H1 (cell line): ENCODE measurements at regions not wholly inside any gene's neighbourhood (a gene's known extent, or its start where the extent isn't known, plus 50 kb on each side); places are given as distances from the start of the nearest gene placed in this dataset.

Experiments
- BACH1 ChIP-seq: IDR thresholded peaks from 2 replicates; pipeline ENCODE4 v1.6.1; 2012; ENCODE audit warnings: low read length, improper control_type of control experiment
- HDAC6 ChIP-seq: IDR thresholded peaks from one replicate; pipeline ENCODE4 v1.7.1; 2012; ENCODE audit warnings: low read depth, mild to moderate bottlenecking, inconsistent platforms, low read length, moderate library complexity
- NRF1 ChIP-seq: IDR thresholded peaks from 2 replicates; pipeline ENCODE4 v1.6.1; 2011; ENCODE audit warnings: mild to moderate bottlenecking, low read depth, low read length, improper control_type of control experiment
- POLR2A ChIP-seq, 2 experiments: IDR thresholded peaks; 1 replicate in 1 of 2; 2 replicates in 1 of 2; pipeline ENCODE4 v1.6.1; 2011; ENCODE audit warnings: low read depth in 2 of 2, low read length in 2 of 2, mild to moderate bottlenecking in 2 of 2; ENCODE audit errors: control extremely low read depth in 1 of 2
- RBBP5 ChIP-seq: IDR thresholded peaks from 2 replicates; pipeline ENCODE4 v1.7.1; 2012; ENCODE audit warnings: low read depth, mild to moderate bottlenecking, inconsistent platforms, low read length, moderate library complexity, borderline replicate concordance
- RFX5 ChIP-seq: IDR thresholded peaks from 2 replicates; pipeline ENCODE4 v1.6.1; 2011; ENCODE audit warnings: low read depth, low read length, improper control_type of control experiment, borderline replicate concordance
- TBP ChIP-seq: IDR thresholded peaks from 2 replicates; pipeline ENCODE4 v1.6.1; 2011; ENCODE audit warnings: low read depth, low read length, improper control_type of control experiment
- TF ChIP-seq, protein P1 (sequence below): IDR thresholded peaks from 2 replicates; pipeline ENCODE4 v1.6.1; 2012; ENCODE audit warnings: inconsistent platforms

- TF ChIP-seq HDAC6 (no peak), POLR2A (IDR thresholded peaks at IDR 0.05; ENCODE audit: control extremely low read depth in 1 of 2, low read depth in 2 of 2, low read length in 2 of 2) (no peak), BACH1 (no peak), NRF1 (no peak), RBBP5 (no peak), RFX5 (no peak), TBP (no peak)
- TF ChIP-seq, protein P1, sequence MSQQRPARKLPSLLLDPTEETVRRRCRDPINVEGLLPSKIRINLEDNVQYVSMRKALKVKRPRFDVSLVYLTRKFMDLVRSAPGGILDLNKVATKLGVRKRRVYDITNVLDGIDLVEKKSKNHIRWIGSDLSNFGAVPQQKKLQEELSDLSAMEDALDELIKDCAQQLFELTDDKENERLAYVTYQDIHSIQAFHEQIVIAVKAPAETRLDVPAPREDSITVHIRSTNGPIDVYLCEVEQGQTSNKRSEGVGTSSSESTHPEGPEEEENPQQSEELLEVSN, result no peak
Measured at GRCh38 chr2:45282646-45283045, 273.4 kb upstream of the SIX2 start (continued).
